NCI-H2029 treated with DMSO at 0.1 percent for 48 hours (cell line): ENCODE measurements at regions not wholly inside any gene's neighbourhood (a gene's known extent, or its start where the extent isn't known, plus 50 kb on each side); places are given as distances from the start of the nearest gene placed in this dataset.
A peak's percentile ranks its signal among the peaks of the same experiment; 100 is the strongest.
"Not testable (repeated sequence)": the region's sequence is repeated elsewhere in the genome, so short reads cannot be mapped to it uniquely, and the experiment has no call there.

Experiments
- DNase-seq: peaks from one replicate; lab custom pipeline; 2025; lab: John Stamatoyannopoulos, UW

DNA sequence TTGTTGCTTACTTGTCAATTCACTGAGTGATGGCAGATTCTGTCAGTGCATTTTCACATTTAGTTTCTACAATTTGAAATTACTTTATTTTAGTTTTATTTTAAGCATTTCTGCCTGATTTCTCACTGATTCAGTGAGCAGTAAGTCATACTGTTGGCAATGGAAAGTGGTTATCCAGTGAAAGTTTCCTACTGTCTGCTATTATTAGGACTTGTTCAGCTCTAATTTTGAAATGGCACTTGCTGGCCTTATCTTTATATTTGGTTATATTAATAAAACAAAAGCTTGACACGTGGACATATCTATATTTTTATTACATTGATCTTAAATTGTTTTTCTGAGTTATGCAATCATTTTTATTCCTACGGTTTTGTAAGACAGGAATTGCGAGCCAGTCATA, 871.8 kb upstream of the SLC35B3 start:
- DNase-seq, result no peak

DNA sequence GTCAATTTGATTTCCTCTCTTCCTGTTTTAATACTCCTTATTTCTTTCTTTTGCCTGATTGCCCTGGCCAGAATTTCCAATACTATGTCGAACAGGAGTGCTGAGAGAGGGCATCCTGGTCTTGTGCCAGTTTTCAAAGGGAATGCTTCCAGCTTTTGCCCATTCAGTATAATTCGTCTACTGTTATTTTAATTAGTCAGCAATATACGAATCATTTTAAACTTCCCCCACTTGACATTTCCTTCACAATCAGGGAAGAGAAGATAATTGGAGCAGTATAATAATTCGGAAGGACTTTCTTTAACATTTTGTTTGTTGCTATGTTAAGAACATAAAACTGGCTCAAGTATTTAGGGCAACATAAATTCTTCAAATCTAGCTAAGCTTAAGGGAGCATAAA, 860.3 kb upstream of the SLC35B3 start:
- no peak for DNase-seq

DNA sequence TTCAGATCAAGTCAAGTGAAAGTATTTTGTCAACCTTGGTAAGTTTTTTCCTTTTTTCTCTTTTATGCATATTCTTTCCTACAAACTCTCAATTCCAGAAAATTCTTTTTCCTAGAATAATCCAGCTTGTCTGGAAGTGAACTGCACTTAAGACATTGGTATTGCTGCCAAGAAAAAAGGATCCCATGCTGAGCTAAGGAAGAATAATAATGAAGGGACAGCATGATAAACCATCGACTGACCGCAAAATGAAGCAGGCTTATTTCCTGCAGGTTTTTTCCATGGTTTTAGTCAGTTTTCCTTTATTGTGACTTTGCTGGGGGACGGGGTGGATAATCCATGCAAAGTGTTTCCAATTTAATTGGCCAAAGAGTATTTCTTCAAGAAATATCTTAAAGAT, 857.6 kb upstream of the SLC35B3 start:
- no peak for DNase-seq

DNA sequence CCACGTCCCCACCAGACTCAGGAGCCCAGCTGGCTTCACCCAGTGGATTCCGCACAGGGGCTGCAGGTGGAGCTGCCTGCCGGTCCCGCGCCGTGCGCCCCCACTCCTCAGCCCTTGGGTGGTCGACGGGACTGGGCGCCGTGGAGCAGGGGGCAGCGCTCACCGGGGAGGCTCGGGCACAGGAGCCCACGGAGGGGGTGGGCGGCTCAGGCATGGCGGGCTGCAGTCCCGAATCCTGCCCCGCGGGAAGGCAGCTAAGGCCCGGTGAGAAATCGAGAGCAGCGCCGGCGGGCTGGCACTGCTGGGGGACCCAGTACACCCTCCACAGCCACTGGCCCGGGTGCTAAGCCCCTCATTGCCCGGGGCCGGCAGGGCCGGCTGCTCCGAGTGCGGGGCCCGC, 855.0 kb upstream of the SLC35B3 start:
- not testable (repeated sequence) for DNase-seq

DNA sequence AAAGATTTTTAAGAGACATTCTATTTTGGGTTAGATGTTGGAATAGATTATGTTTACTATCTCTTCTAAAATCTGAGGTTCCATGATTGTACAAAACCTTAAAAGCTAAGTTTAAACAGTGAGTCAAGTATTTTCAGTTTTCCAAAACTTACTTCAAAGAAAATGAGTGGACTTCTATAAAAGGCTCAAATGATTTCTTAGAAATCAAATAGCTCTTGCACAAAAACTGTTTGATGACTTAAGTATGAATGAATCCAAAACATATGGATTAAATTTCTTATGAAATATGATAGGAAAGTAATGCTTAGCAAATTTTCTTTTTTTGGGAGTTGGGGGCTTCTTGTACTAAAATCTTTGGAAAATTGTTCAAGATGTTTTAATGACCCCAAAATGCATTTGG, 837.3 kb upstream of the SLC35B3 start:
- no peak for DNase-seq

DNA sequence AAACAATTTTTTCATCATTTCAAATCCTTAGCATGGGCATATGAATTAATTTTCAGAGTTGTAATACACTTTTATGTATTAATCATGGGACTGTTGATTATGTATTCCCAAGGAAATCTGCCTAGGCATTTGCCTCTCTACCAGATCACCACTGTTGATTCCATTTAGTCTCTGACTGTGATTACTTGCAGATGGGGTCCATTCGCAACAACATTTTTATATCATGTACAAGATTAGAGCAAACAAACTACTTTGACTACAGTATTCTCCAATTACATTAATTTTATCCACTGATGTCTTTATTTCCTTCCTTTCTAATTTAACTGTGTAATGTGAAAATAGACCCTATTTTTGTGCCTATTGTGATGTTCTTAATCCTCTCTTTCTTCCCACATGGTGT, 831.4 kb upstream of the SLC35B3 start:
- DNase-seq, result no peak

DNA sequence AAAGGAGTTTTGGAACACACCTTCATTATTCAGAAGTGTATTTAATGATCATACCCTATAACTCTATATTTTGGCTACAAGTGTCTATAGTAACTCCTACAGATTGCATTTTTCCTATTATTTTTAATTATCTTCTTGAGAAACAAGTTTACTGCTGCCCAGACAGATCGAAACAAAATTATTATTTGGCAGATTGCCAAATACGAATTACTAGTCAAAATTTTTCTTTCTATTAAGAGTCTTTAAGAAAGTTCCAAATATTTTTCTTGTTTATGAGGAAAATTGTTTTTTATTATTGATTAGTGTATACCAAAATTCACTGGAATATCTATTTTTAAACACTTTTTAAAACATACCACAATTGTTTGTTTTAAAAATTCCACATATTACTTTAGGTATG, 821.9 kb upstream of the SLC35B3 start:
- DNase-seq, result no peak

DNA sequence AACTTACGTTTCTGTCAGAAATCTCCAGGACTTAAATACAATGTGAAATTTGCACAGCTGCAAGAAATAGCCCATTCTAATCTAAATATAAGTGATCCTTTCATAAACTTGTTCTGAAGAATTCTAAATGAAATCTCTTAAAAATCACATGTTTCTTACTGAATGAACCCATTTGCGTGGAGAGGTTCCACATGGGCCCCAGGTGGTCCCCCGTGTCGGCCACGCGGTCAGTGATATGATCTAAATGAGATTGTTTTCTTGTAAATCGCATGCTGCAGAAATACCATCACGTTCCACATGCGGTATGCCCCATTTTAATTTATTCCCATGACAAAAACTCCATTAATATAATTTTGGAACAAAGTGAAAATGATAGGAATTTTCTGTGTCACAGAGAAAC, 818.9 kb upstream of the SLC35B3 start:
- no peak for DNase-seq

DNA sequence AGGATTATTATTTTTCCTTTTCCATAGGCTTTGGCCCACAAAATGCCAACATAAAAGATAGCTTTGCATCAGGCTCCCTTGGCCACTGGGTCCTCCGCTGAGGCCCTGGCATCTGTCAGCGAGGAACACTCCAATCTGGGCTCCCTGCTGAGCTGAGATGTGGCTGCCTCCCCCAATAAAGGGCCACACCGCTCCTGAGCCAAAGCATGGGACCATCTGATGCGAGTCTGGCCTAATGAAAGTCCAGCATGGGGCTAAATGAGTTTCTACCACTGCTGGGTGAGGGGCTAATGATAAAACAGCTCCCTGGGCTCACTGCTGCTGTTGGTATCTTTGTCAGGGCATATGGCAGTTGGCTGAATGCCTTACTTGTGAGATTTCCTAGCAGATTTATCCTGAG, 817.5 kb upstream of the SLC35B3 start:
- DNase-seq, result no peak

DNA sequence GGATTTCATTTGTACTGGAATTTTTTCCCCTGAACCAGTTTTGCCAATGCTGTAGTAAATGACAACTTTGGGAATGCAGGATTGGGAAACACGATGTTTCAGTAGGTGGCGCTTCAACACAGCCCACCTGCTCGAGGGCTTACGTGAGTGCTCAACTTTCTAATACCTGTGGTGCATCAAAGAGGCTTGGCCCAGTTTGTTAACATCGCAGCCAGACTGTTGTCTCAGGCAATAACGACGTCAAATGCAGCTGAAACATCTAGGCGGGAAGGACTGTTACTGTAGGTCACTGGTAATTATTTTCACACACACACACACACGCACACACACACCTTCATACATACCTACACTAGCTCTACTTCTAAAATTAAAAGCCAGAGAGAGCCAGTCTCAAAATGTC, 815.5 kb upstream of the SLC35B3 start:
- DNase-seq, result peak; percentile 74

DNA sequence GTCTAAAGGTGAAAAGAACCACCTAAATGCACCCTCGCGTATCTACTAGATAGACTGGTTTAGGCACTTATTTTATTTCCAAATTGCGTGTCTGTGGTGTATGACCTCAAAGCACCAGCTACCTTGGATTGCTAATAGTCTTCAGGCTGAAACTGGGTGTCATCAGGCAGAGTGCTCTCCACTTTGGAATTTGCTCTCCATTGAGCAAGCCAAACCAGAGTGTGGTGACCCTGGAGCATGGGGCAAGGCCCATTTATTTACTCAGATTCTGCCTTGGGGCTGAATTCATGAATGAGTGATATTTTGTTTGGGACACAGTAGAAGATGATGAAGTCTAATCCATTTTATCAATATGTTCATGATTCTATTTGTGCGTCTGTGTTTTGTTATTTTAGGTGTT, 812.8 kb upstream of the SLC35B3 start:
- no peak for DNase-seq

DNA sequence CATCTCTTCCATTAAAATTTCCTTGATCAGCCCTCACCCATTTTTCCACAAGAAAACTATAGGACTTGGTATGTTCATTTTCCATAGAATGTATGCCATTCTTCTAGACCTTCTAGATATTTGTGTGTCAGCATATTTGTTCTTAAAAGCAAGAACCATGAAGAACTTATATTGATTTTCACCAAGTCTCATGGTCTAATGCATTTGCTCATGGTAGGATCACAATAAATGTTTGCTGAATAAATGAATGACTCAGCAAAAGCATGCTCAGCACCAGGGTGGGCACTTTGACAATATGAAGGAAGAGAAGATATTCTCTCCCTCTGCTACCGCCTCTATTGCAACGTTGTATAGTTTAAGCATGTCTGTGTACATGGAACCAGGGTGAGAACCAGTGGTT, 805.5 kb upstream of the SLC35B3 start:
- DNase-seq, result no peak

DNA sequence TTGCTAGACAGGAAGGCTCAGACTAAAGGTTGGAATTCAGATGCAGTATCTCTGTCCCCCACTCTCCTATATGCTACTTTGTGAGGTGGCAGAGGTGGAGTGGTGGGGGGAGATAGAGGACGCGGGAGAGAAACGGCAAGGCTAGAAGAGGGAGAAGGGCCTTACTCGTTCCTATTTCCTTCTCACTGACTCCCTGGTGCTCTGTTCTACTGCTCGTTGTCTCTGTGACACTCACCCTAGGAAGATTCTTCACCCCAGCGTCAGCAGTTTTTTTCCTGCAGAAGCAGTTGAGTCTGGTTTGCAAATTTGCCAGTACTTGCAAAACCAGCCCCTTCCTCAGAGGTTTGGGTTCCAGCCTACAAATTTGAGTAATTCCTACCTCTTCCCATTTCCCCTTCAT, 801.1 kb upstream of the SLC35B3 start:
- no peak for DNase-seq

DNA sequence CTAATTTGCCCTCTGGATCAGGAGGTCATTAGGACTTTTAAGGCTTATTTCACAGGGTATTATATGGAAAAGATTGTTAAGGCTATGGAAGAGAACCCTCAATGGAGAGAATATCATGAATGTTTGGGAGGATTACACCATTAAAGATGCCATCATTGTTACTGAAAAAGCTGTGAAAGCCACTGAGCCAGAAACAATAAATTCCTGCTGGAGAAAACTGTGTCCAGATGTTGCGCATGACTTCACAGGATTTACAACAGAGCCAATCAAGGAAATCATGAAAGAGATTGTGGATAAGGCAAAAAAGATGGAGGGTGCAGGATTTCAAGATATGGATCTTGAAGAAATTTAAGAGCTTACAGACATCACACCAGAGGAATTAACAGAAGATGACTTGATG, 798.3 kb upstream of the SLC35B3 start:
- DNase-seq, result no peak

DNA sequence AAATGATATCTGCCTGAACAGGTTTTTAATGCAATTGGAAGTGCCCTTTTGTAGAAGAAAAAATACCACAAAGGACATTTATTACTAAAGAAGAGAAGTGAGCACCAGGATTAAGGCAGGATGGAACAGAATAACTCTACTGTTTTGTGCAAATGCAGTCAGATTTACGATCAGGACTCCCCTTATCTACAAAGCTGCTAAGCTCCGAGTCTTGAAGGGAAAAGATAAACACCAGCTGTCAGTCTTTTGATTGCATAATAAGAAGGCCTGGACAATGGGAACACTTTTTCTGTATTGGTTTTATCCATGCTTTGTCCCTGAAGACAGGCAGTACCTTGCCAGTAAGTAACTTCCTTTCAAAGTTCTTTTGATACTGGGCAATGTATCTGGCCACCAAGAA, 797.9 kb upstream of the SLC35B3 start:
- no peak for DNase-seq

DNA sequence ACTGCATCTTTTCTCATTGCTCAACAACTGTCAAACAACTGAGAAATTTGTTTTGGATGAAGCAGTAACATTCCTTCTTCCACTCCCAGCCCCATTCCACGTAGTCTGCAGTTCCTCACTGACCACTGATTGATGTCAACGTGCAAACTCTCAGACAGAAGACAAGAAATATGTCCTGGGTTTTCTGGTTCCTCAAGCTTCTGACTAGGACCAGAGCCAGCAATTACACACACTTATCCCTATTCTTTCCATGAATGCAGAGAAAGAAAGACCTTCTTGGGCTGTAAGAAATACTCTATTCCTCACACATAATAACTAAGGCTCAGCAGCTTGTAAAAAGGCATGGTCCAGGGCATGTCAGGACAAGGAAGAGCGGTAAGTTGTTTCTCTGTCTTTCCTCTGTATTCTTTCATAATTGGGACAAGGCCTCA, 790.1 kb upstream of the SLC35B3 start:
- no peak for DNase-seq

DNA sequence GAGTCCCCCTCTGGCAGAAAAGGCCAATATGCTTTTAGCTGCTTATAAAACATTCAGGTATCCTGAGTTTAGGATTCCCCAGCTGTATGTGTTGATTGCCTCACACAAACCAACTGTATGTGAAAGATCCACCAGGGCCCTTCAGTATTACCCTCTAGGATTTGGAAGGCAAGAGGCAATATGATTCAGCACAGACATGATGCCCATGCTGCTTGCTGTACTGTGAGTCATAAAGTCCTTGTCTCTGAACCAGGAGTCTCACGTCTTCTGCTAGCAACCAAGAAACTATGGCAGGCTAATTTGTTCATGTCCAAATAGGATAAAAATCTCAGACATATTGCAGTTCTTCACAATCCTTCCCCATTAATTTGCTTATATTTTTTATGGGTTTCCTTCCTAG, 789.2 kb upstream of the SLC35B3 start:
- DNase-seq, result no peak

DNA sequence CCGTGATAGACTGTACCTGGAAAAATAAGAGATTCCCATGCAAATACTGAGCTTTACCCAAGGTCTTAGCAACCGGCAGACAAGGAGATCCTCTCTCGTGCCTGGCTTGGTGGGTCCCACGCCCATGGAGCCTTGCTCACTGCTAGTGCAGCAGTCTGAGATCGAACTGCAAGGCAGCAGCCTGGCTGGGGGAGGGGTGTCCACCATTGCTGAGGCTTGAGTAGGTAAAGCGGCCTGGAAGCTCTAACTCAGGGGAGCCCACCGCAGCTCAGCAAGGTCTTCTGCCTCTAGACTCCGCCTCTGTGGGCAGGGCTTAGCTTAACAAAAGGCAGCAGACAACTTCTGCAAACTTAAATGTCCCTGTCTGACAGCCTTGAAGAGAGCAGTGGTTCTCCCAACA, 778.4 kb upstream of the SLC35B3 start:
- not testable (repeated sequence) for DNase-seq

DNA sequence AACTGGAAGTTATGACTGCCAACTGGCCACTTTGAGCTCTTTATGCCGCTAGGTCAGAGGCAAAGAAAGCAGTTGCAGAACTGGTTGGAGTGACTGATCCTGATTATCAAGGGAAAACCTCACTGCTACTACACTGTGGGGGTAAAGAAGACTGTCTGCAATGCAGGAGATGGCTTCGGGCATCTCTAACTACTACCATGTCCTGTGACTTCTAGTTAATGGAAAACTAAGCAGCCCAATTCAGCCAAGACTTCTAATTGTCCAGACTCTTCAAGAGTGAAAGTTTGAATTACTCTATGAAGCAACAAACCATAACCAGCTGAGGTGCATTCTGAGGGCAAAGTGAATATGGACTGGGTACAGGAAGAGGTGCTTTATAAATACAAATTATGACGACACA, 773.6 kb upstream of the SLC35B3 start:
- DNase-seq, result no peak

DNA sequence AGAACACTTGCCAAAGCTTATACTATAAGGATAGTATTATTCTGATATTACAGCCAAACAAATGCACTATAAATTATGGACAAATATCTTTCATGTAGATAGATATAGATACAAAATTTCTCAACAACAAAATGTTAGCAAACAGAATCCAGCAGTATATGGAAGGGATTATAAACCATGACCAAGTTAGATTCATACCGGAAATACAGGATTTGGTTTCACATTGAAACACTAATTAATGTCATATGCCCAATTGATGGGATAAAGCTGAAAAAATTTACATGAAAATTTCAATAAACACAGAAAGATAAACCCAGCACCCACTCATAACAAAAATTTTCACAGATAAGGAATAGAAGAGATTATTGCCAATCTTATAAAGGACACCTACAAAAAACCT, 770.3 kb upstream of the SLC35B3 start:
- no peak for DNase-seq

DNA sequence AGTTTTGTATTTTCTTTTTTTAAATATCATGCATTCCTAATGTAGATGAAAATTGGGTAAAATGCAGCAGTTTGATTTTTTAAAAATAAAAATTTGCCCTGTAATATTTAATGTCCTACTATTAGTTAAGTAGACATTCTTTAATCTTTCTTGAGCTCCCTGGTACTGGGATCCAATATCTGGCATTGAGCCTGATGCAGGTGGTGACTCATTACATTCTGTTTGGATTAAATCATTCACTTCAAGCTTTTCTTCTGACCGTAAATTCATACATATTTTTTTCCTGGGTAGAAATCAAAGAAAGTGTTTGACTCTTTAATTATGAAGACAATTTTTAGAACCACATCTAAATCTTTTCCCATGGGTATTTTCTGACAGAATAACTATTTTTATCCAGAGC, 768.8 kb upstream of the SLC35B3 start:
- no peak for DNase-seq

DNA sequence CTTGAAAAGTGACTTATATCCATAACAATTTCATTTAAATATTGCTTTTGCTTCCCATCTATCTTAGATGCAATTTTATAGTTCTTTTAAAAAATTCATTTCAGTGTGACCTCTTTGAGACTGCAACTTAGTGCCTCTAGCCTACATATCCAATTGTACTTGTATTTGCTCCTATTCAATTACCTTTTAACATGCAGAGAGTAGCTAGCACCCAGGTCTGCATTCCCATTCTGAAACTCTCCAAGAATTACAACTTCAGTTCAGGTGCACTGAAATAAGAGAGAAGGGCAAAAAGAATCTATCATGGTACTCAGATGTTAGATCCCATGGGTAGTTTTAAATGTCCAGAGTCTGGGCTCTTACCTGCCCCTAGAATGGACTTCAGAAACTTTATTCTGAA, 765.4 kb upstream of the SLC35B3 start:
- no peak for DNase-seq

DNA sequence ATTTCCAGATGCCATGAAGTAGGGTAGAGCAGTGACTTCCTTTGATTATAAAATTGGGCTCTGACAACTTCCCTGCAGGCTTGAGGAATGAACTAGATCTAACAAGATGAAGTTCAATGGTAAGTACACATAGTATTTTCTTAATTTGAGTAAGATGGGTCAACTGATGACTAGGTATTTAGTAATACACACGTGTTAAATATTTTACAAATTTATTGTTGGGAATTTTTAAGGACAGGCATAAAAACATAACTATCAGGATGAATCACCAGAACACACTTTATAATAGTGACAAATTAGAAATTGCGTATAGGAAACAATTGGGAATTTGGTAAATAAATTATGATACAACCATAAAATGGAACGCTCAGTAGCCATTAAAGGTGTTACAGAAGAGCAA, 762.4 kb upstream of the SLC35B3 start:
- no peak for DNase-seq

DNA sequence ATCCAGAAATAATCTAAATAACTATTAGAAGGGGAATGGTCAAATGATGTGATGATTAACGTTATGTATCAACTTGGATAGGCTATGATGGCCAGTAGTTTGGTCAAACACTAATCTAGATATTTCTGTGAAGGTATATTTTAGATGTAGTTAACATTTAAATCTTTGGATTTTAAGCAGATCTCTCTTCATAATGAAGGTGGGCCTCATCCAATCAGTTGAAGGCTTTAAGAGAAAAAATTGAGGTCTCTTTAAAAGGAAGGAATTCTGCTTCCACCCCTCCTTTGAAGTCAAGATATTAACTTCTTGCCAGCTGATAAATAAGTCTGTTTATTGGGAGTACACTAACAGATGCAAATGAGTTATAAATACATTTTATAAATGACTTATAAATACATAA, 760.0 kb upstream of the SLC35B3 start:
- DNase-seq, result no peak

DNA sequence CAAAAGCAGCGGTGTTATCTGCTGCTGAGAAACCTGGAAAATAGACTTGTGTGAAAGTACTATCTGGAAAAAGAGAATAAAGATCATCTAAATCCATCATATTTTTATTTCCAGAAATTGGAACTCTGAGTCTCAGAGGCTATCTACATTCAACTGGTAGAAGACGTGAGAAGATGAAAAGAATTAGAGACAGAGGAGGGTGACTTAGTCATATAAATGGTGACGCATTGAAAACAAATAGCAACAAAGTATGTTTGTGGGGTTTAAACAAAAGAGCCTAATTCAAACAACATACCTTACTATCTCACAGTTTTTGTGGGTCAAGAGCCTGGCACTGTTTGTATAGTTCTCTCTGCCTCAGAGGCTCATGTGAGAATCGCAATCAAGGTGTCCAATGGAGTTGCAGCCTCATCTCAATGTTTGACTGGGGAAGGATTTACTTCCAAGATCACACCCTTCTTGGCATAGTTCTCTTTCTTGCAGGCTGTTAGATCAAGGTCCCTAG, 757.1 kb upstream of the SLC35B3 start:
- no peak for DNase-seq
